ENCODE measurements at regions not wholly inside any gene's neighbourhood (a gene's known extent, or its start where the extent isn't known, plus 50 kb on each side); places are given as distances from the start of the nearest gene placed in this dataset.

DNA sequence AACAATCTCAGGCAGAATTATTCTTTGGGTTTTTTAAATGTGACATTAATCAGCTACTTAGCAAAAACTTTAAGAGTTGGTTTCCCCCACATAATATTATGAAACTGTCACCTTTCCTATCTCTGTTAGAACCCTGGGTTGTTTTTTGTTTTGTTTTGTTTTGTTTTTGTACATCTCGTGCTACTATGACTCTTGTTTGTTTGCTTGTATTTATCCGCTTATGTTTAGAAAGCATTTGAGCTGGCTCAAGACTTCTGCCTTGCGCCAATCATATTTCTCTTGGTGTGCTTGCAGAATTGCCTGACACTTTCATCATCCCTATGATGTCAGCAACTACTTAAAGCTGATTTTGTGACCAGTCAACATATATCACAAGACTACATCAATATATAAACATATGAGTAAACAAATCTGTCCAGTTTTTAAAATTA lies 116.9 kb downstream of the DCLK3 start:
- no peak overlapping the region for H2AFZ ChIP-seq (ENCODE audit: control insufficient read depth, low read depth, low read length)
- no peak overlapping the region for H3K4me2 ChIP-seq (ENCODE audit: control insufficient read depth, insufficient read depth)
- no peak overlapping the region for H3K27ac ChIP-seq (ENCODE audit: control insufficient read depth, insufficient read depth)
- H3K4me3 ChIP-seq: no peak overlapping the region
- TF ChIP-seq PML (IDR thresholded peaks at IDR 0.05; ENCODE audit: low read length): no peak
- TF ChIP-seq, protein P1, sequence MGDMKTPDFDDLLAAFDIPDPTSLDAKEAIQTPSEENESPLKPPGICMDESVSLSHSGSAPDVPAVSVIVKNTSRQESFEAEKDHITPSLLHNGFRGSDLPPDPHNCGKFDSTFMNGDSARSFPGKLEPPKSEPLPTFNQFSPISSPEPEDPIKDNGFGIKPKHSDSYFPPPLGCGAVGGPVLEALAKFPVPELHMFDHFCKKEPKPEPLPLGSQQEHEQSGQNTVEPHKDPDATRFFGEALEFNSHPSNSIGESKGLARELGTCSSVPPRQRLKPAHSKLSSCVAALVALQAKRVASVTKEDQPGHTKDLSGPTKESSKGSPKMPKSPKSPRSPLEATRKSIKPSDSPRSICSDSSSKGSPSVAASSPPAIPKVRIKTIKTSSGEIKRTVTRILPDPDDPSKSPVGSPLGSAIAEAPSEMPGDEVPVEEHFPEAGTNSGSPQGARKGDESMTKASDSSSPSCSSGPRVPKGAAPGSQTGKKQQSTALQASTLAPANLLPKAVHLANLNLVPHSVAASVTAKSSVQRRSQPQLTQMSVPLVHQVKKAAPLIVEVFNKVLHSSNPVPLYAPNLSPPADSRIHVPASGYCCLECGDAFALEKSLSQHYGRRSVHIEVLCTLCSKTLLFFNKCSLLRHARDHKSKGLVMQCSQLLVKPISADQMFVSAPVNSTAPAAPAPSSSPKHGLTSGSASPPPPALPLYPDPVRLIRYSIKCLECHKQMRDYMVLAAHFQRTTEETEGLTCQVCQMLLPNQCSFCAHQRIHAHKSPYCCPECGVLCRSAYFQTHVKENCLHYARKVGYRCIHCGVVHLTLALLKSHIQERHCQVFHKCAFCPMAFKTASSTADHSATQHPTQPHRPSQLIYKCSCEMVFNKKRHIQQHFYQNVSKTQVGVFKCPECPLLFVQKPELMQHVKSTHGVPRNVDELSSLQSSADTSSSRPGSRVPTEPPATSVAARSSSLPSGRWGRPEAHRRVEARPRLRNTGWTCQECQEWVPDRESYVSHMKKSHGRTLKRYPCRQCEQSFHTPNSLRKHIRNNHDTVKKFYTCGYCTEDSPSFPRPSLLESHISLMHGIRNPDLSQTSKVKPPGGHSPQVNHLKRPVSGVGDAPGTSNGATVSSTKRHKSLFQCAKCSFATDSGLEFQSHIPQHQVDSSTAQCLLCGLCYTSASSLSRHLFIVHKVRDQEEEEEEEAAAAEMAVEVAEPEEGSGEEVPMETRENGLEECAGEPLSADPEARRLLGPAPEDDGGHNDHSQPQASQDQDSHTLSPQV (IDR thresholded peaks at IDR 0.05): no peak
- TF ChIP-seq NFYB (IDR thresholded peaks at IDR 0.05; ENCODE audit: insufficient read depth, low read depth, low read length): no peak
- TF ChIP-seq, protein P2, sequence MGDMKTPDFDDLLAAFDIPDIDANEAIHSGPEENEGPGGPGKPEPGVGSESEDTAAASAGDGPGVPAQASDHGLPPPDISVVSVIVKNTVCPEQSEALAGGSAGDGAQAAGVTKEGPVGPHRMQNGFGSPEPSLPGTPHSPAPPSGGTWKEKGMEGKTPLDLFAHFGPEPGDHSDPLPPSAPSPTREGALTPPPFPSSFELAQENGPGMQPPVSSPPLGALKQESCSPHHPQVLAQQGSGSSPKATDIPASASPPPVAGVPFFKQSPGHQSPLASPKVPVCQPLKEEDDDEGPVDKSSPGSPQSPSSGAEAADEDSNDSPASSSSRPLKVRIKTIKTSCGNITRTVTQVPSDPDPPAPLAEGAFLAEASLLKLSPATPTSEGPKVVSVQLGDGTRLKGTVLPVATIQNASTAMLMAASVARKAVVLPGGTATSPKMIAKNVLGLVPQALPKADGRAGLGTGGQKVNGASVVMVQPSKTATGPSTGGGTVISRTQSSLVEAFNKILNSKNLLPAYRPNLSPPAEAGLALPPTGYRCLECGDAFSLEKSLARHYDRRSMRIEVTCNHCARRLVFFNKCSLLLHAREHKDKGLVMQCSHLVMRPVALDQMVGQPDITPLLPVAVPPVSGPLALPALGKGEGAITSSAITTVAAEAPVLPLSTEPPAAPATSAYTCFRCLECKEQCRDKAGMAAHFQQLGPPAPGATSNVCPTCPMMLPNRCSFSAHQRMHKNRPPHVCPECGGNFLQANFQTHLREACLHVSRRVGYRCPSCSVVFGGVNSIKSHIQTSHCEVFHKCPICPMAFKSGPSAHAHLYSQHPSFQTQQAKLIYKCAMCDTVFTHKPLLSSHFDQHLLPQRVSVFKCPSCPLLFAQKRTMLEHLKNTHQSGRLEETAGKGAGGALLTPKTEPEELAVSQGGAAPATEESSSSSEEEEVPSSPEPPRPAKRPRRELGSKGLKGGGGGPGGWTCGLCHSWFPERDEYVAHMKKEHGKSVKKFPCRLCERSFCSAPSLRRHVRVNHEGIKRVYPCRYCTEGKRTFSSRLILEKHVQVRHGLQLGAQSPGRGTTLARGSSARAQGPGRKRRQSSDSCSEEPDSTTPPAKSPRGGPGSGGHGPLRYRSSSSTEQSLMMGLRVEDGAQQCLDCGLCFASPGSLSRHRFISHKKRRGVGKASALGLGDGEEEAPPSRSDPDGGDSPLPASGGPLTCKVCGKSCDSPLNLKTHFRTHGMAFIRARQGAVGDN (IDR thresholded peaks at IDR 0.05): no peak
- FAIRE-seq: no peak
- no peaks in the 10 kb centered on the region for H3K36me3 ChIP-seq (ENCODE audit: control insufficient read depth in 2 of 2, insufficient read depth in 2 of 2, low read length in 1 of 2)
- no TSS peak for BruUV-seq (replicated peaks)
- CTCF ChIA-PET: no interaction called here
- H4K20me1 ChIP-seq (ENCODE audit: control insufficient read depth, insufficient read depth): no peaks in the 10 kb centered on the region
- WGBS (ENCODE audit: insufficient coverage, insufficient replicate concordance, low lambda C conversion rate, missing lambda C conversion rate): 67% methylated on average over 3 of the region's 3 CpGs
- SMC1A ChIA-PET (ENCODE audit: uncharacterized antibody, unreplicated experiment): no interaction called here
- intact Hi-C loops (cut with micrococcal nuclease; ENCODE audit: unreplicated experiment) (no loop called here), in situ Hi-C loops (cut with MboI) (no loop called here)
- RAD21 ChIA-PET (ENCODE audit: unreplicated experiment): no interaction called here
- peaks cover 0 to 3% of the 10 kb centered on the region in 2 experiments; a peak in 2 of 4 replicates for H3K27me3 ChIP-seq (replicated peaks in 1 of 2; ENCODE audit: control insufficient read depth in 2 of 2, insufficient read depth in 2 of 2, low read length in 1 of 2)
- H3K9ac ChIP-seq (ENCODE audit: control insufficient read depth, insufficient read depth, low read length): no peak overlapping the region
- H3K9me3 ChIP-seq (replicated peaks; ENCODE audit: control insufficient read depth, insufficient read depth, low read length): no peaks in the 10 kb centered on the region
- DNase-seq (ENCODE audit: low read depth, low spot score): no peak
- H3K79me2 ChIP-seq (ENCODE audit: control insufficient read depth, insufficient read depth, low read length): no peaks in the 10 kb centered on the region
- POLR2A ChIA-PET: no interaction called here
- ATAC-seq: no peak
- H3K4me1 ChIP-seq (ENCODE audit: control insufficient read depth, insufficient read depth, low read length): no peaks in the 10 kb centered on the region

Measured in GM12878 (cell line).